Loucy (cell line): ENCODE measurements at regions not wholly inside any gene's neighbourhood (a gene's known extent, or its start where the extent isn't known, plus 50 kb on each side); places are given as distances from the start of the nearest gene placed in this dataset.

Source experiments
- H2AFZ ChIP-seq: fragments of 200-600 bp; sonication (generic); 2 replicates; pipeline ENCODE4 v1.6.0; 2016; ENCODE audit warnings: antibody characterized with exemption, mild to moderate bottlenecking, low read length, moderate library complexity
- H3F3A ChIP-seq: fragments of 200-600 bp; 2 replicates; pipeline ENCODE4 v1.6.0; 2016; ENCODE audit warnings: antibody characterized with exemption, low read depth, mild to moderate bottlenecking
- H3K27me3 ChIP-seq: fragments of 200-600 bp; sonication (generic); 2 replicates; pipeline ENCODE4 v1.6.1; 2014; ENCODE audit warnings: low read length, mild to moderate bottlenecking; ENCODE audit not compliant: insufficient read depth, poor library complexity, severe bottlenecking
- H3K36me3 ChIP-seq: fragments of 200-600 bp; sonication (generic); 2 replicates; pipeline ENCODE4 v1.6.1; 2016; ENCODE audit warnings: low read length; ENCODE audit not compliant: insufficient read depth
- H3K4me1 ChIP-seq: fragments of 200-600 bp; sonication (generic); 2 replicates; pipeline ENCODE4 v1.5.1; 2014; ENCODE audit warnings: low read length, mild to moderate bottlenecking; ENCODE audit not compliant: insufficient read depth, poor library complexity, severe bottlenecking
- H3K4me2 ChIP-seq: fragments of 200-600 bp; sonication (generic); 2 replicates; pipeline ENCODE4 v1.6.0; 2014; ENCODE audit warnings: antibody characterized with exemption, low read length, low read depth, mild to moderate bottlenecking; ENCODE audit not compliant: poor library complexity, severe bottlenecking
- H3K4me3 ChIP-seq: fragments of 200-600 bp; sonication (generic); 2 replicates; pipeline ENCODE4 v1.5.1; 2014; ENCODE audit warnings: low read length, mild to moderate bottlenecking, mixed read lengths; ENCODE audit not compliant: poor library complexity, severe bottlenecking
- H3K79me2 ChIP-seq: fragments of 200-600 bp; sonication (generic); 2 replicates; pipeline ENCODE4 v1.6.1; 2014; ENCODE audit warnings: low read length; ENCODE audit not compliant: insufficient read depth
- H3K9ac ChIP-seq: fragments of 200-600 bp; sonication (generic); 2 replicates; pipeline ENCODE4 v1.6.0; 2014; ENCODE audit warnings: mild to moderate bottlenecking, low read depth, low read length, moderate library complexity; ENCODE audit not compliant: poor library complexity, severe bottlenecking
- H3K9me2 ChIP-seq: fragments of 200-600 bp; sonication (generic); replicated peaks from 2 replicates; pipeline ENCODE4 v1.6.1; 2016; ENCODE audit warnings: low read depth, low read length, mixed read lengths
- H3K9me3 ChIP-seq: fragments of 200-600 bp; sonication (generic); 2 replicates; pipeline ENCODE4 v1.6.1; 2014; ENCODE audit warnings: mild to moderate bottlenecking, antibody characterized with exemption, low read length, low read depth; ENCODE audit not compliant: insufficient read depth
- H4K20me1 ChIP-seq: fragments of 200-600 bp; sonication (generic); 2 replicates; pipeline ENCODE4 v1.6.0; 2014; ENCODE audit warnings: antibody characterized with exemption, low read length, mild to moderate bottlenecking; ENCODE audit not compliant: insufficient read depth, poor library complexity, severe bottlenecking
- EZH2phosphoT487 ChIP-seq: fragments of 200-600 bp; IDR thresholded peaks from 2 replicates; pipeline ENCODE4 v1.6.1; 2018; ENCODE audit warnings: antibody characterized with exemption, mild to moderate bottlenecking, moderate library complexity, borderline replicate concordance
- TF ChIP-seq, protein P1 (sequence below): fragments of 200-600 bp; sonication (generic); conservative IDR thresholded peaks from 2 replicates; pipeline ENCODE4 v1.5.1; 2014; ENCODE audit warnings: mild to moderate bottlenecking, antibody characterized with exemption, low read length

DNA sequence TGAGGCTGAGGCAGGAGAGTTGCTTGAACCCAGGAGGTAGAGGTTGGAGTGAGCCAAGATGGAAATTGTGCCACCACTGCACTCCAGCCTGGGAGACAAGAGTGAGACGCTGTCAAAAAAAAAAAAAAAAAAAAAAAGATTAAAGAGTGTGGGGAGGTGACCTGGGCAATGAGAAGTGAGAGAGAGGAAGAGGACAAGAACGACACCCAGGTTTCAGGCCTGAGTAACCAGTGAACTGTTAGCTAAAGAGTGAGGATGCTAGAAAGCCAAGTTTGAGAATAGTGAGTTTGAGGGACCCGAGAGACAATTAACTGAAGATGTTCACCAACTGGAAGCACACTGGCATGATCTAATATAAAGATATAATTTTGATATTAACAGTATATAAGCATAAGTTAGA is 85.4 kb upstream of the TNFAIP3 start:
- Histone ChIP-seq H3F3A (no peaks in the 10 kb centered on the region), H3K4me1 (no peaks in the 10 kb centered on the region), H2AFZ (no peak overlapping the region), H3K79me2 (no peaks in the 10 kb centered on the region), H3K9ac (no peak overlapping the region), H4K20me1 (no peaks in the 10 kb centered on the region), H3K9me2 (no peaks in the 10 kb centered on the region), H3K27me3 (no peaks in the 10 kb centered on the region), H3K4me2 (no peak overlapping the region), H3K36me3 (no peaks in the 10 kb centered on the region), H3K4me3 (no peak overlapping the region), H3K9me3 (no peaks in the 10 kb centered on the region)
- TF ChIP-seq EZH2phosphoT487: no peak
- TF ChIP-seq, protein P1, sequence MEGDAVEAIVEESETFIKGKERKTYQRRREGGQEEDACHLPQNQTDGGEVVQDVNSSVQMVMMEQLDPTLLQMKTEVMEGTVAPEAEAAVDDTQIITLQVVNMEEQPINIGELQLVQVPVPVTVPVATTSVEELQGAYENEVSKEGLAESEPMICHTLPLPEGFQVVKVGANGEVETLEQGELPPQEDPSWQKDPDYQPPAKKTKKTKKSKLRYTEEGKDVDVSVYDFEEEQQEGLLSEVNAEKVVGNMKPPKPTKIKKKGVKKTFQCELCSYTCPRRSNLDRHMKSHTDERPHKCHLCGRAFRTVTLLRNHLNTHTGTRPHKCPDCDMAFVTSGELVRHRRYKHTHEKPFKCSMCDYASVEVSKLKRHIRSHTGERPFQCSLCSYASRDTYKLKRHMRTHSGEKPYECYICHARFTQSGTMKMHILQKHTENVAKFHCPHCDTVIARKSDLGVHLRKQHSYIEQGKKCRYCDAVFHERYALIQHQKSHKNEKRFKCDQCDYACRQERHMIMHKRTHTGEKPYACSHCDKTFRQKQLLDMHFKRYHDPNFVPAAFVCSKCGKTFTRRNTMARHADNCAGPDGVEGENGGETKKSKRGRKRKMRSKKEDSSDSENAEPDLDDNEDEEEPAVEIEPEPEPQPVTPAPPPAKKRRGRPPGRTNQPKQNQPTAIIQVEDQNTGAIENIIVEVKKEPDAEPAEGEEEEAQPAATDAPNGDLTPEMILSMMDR: no peak

DNA sequence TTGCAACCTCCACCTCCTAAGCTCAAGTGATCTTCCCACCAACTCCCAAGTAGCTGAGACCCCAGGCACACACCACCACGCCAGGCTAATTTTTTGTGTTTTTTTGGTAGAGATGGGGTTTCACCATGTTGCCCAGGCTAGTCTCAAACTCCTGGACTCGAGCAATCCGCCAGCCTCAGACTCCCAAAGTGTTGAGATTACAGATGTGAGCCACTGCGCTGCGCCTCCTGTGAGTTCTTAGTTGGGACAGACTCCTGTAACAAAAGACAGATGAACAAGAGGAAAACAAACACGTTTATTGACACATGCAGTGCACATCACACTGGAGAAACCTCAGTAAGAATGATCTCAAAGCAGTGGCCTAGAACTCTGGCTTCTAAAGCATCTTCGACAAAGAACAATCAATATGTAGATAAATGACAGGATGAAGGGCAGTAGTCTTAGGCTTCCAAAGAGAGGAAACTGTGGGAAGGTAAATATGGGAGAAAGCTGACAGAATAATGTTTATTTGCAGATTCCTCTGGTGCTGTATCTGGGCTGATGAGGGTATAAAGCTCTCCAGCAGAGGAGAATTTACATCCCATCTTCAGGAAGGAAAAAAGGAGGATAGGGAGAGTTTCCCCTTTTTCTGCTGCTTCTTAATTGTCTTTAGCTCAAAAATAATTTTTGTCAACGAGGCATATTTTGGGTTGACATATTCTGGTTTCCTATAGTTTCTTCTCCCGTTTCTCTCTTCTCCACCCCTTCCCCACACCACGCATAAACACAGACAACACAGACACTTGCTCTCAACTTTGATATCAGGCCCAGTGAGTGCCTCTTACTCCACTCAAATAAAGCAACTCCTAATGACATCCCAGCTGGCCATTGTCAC is 84.7 kb upstream of the TNFAIP3 start:
- no peak overlapping the region for H3K9ac ChIP-seq
- H3K4me1 ChIP-seq: peaks cover 5% of the 10 kb centered on the region
- no peaks in the 10 kb centered on the region for H3K9me2 ChIP-seq
- no peaks in the 10 kb centered on the region for H3F3A ChIP-seq
- no peak for TF ChIP-seq EZH2phosphoT487
- TF ChIP-seq, protein P1: no peak
- H3K9me3 ChIP-seq: no peaks in the 10 kb centered on the region
- H3K36me3 ChIP-seq: no peaks in the 10 kb centered on the region
- H4K20me1 ChIP-seq: no peaks in the 10 kb centered on the region
- H3K27me3 ChIP-seq: no peaks in the 10 kb centered on the region
- no peak overlapping the region for H2AFZ ChIP-seq
- H3K4me2 ChIP-seq: no peak overlapping the region
- H3K79me2 ChIP-seq: no peaks in the 10 kb centered on the region
- H3K4me3 ChIP-seq: no peak overlapping the region

DNA sequence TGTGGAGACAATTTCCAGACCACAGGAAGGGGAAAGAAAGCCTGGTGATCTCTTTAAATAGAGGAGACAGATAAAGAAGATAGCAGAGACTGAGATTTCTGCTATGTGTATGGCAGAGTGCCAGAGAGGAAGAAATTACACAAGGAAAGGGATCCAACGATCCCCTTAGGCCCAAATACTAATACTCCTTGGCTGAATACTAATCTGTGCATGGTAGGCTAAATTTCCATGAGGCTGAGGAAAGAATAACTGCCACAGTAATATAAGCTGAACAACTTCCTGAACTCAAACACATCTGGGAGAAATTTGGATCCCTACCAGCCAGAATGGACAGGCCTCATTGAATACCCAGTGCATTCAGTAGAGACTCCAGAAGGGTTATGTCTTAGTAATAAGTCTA is 83.3 kb upstream of the TNFAIP3 start:
- Histone ChIP-seq H2AFZ (no peak overlapping the region), H4K20me1 (no peaks in the 10 kb centered on the region), H3K9ac (no peak overlapping the region), H3K4me3 (no peak overlapping the region), H3K9me2 (no peaks in the 10 kb centered on the region), H3K4me1 (peaks cover 18% of the 10 kb centered on the region), H3K79me2 (no peaks in the 10 kb centered on the region), H3K36me3 (no peaks in the 10 kb centered on the region), H3K4me2 (no peak overlapping the region), H3F3A (no peaks in the 10 kb centered on the region), H3K9me3 (no peaks in the 10 kb centered on the region), H3K27me3 (no peaks in the 10 kb centered on the region)
- no peak for TF ChIP-seq EZH2phosphoT487
- TF ChIP-seq, protein P1: no peak
